ENCODE measurements at regions not wholly inside any gene's neighbourhood (a gene's known extent, or its start where the extent isn't known, plus 50 kb on each side); places are given as distances from the start of the nearest gene placed in this dataset.

- DNase-seq = no peak
- Mint-ChIP-seq H3K27me3 (peaks cover 22% of the 10 kb centered on the region), H3K4me3 (no peak overlapping the region), H3K4me1 (no peaks in the 10 kb centered on the region), H3K27ac (no peak overlapping the region), H3K36me3 (ENCODE audit: low read depth) (no peaks in the 10 kb centered on the region), H3K9me3 (peaks cover 3% of the 10 kb centered on the region)
- CTCF ChIA-PET = no interaction called here
- POLR2A ChIA-PET = no interaction called here
These were observed 201.5 kb upstream of the N4BP1 start for GRCh38 chr16:48811478-48811877.

DNA sequence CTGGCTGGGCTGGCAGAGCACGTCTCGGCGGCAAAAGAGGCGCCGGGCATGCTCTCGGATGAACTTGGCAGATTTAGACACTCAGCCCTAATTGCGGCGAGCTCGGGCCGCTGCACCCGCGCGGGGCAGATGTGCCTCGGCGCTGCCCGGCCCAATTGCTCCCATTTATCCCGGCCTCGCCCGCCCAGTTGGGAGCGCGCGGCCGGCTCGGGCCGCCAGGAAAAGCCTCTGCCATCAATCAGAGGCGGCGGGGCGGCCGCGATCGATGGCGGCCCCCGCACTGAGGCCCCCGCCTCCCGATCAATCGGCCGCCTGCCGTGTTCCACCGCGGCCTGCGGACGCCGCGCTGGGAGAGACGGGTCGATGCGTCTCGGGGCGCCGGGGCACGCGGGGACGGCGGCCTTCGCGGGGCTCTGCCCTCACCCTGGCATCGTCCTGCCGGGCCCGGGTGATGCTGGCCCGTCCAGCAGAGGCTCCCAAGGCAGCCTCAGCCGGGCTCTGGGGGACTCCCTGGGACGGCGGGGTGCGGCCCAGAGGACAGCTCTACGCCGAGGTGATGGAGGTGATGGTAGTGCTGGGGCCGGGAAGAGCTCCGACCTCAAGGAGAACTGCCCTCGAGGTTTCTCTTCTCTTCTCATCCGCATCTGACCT lies 200.9 kb upstream of the N4BP1 start:
- POLR2A ChIA-PET = no interaction called here
- CTCF ChIA-PET = no interaction called here
- H3K4me3 Mint-ChIP-seq = no peak overlapping the region

DNA sequence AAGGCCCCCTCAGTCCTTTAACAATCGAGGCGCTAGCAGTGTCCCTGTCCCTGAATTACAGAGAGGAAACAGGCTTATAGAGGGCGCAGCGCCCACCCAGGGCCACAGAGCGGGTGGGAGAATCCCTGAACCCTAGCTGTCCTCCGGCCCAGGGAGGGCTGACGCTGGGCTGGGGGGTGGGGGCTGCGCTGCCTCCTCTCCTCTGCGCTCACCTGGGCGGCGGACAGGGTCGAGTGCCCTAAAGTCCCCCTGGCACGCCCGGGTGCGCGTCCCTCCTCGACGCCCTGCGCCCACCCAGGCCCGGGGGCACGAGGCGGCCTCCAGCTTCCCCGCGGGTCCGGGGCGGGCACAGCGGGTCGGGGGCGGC lies 200.4 kb upstream of the N4BP1 start:
- peaks cover 22% of the 10 kb centered on the region for H3K27me3 Mint-ChIP-seq
- H3K9me3 Mint-ChIP-seq = peaks cover 3% of the 10 kb centered on the region
- H3K36me3 Mint-ChIP-seq (ENCODE audit: low read depth) = no peaks in the 10 kb centered on the region
- H3K4me1 Mint-ChIP-seq = no peaks in the 10 kb centered on the region
- H3K4me3 Mint-ChIP-seq = no peak overlapping the region
- H3K27ac Mint-ChIP-seq = no peak overlapping the region
- ChIA-PET CTCF (no interaction called here), POLR2A (no interaction called here)
- DNase-seq = no peak

More for the DNA sequence above, 200.9 kb upstream of the N4BP1 start:
- H3K27ac Mint-ChIP-seq = no peak overlapping the region
- H3K4me1 Mint-ChIP-seq = no peaks in the 10 kb centered on the region
- peaks cover 22% of the 10 kb centered on the region for H3K27me3 Mint-ChIP-seq
- H3K36me3 Mint-ChIP-seq (ENCODE audit: low read depth) = no peaks in the 10 kb centered on the region
- no peak for DNase-seq
- H3K9me3 Mint-ChIP-seq = peaks cover 3% of the 10 kb centered on the region

DNA sequence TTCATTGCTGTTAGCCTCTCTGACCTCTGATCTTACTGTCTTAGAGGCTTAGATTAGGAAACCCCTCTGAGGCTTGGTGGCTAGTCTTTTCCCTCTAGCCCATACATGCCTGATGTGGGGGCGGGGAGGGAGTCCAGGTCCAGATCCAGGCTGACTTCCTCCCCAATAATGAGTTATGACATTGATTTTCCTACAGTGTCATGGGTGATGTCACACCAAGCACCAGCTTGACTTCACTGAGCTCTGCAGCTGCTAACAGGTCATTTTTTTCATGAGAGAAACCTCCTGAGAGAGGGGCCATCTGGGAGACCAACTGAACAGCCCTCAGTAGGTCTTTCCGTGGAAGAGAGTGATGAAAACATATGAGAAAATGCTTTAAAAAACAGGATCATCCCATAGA lies 180.2 kb upstream of the N4BP1 start:
- Mint-ChIP-seq H3K36me3 (ENCODE audit: low read depth) (no peaks in the 10 kb centered on the region), H3K27me3 (no peaks in the 10 kb centered on the region), H3K9me3 (peaks cover 3% of the 10 kb centered on the region), H3K4me1 (no peaks in the 10 kb centered on the region), H3K4me3 (no peak overlapping the region), H3K27ac (no peak overlapping the region)
- ChIA-PET CTCF (no interaction called here), POLR2A (no interaction called here)
- DNase-seq = no peak

DNA sequence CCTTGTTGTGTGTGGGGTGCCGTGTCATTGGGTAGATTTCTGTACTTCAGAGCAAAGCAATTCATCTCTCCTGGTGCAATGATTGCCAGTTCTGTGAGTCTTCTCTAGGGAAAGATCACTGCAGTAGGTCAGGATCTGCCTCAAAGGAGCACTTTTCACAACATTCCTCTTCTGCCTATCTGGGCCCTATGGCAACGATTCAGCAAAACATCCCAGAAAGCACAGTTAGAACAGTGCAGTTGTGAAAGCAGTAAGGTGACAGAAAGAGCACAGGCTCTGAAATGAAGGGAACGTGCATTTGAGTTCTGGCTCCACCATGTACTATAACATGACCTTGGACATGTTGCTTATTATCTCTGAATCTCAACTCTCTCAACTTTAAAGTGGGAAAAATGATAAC lies 178.5 kb upstream of the N4BP1 start:
- DNase-seq = no peak
- Mint-ChIP-seq H3K4me3 (no peak overlapping the region), H3K4me1 (no peaks in the 10 kb centered on the region), H3K27ac (no peak overlapping the region), H3K27me3 (no peaks in the 10 kb centered on the region), H3K9me3 (peaks cover 3% of the 10 kb centered on the region), H3K36me3 (ENCODE audit: low read depth) (no peaks in the 10 kb centered on the region)
- POLR2A ChIA-PET = no interaction called here
- CTCF ChIA-PET = no interaction called here

GRCh38 chr16:48745541-48745940 lies 135.6 kb upstream of the N4BP1 start:
- Mint-ChIP-seq H3K4me1 (no peaks in the 10 kb centered on the region), H3K27ac (no peak overlapping the region), H3K36me3 (ENCODE audit: low read depth) (no peaks in the 10 kb centered on the region), H3K27me3 (no peaks in the 10 kb centered on the region), H3K4me3 (no peak overlapping the region), H3K9me3 (peaks cover 4% of the 10 kb centered on the region)
- ChIA-PET POLR2A (no interaction called here), CTCF (no interaction called here)
- no peak for DNase-seq

GRCh38 chr16:48740964-48741363 lies 131.0 kb upstream of the N4BP1 start:
- ChIA-PET CTCF (no interaction called here), POLR2A (no interaction called here)
- no peaks in the 10 kb centered on the region for H3K4me1 Mint-ChIP-seq
- no peak overlapping the region for H3K4me3 Mint-ChIP-seq
- H3K27ac Mint-ChIP-seq = no peak overlapping the region
- no peaks in the 10 kb centered on the region for H3K27me3 Mint-ChIP-seq
- peaks cover 4% of the 10 kb centered on the region for H3K9me3 Mint-ChIP-seq
- DNase-seq = no peak
- H3K36me3 Mint-ChIP-seq (ENCODE audit: low read depth) = no peaks in the 10 kb centered on the region

GRCh38 chr16:48734220-48734619 lies 124.2 kb upstream of the N4BP1 start:
- no peaks in the 10 kb centered on the region for H3K36me3 Mint-ChIP-seq (ENCODE audit: low read depth)
- no peaks in the 10 kb centered on the region for H3K4me1 Mint-ChIP-seq
- no peak overlapping the region for H3K4me3 Mint-ChIP-seq
- no peak overlapping the region for H3K27ac Mint-ChIP-seq
- POLR2A ChIA-PET = no interaction called here
- no peaks in the 10 kb centered on the region for H3K27me3 Mint-ChIP-seq
- CTCF ChIA-PET = no interaction called here
- no peaks in the 10 kb centered on the region for H3K9me3 Mint-ChIP-seq
- no peak for DNase-seq

DNA sequence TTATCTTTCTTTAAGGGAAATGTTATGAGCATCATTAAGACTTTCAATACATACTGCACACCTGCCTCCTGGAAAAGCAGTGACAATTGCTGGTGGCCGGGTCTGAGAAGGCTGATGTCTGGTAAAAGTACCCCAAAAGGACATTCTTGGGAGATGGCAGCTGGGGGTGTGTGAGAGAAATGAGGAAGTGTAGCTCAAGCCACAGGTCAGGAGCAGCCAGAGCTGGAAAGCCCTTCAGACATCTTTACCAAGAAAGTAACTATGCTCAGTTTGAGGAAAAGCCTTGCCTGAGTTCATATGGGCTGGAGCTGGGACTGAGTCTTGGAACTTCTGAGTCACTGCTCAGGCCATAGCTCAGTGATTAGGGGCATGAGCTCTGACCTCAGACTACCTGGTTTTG lies 94.7 kb upstream of the N4BP1 start:
- ChIA-PET CTCF (interaction anchor here (0.9 kb wide), 1 partner anchor 18 kb away, joined by 3 read pairs; no protein-coding TSS in a partner anchor), POLR2A (no interaction called here)
- H3K27ac Mint-ChIP-seq = no peak overlapping the region
- H3K4me3 Mint-ChIP-seq = no peak overlapping the region
- H3K36me3 Mint-ChIP-seq (ENCODE audit: low read depth) = no peaks in the 10 kb centered on the region
- H3K9me3 Mint-ChIP-seq = no peaks in the 10 kb centered on the region
- no peak for DNase-seq
- H3K27me3 Mint-ChIP-seq = peaks cover 2% of the 10 kb centered on the region
- no peaks in the 10 kb centered on the region for H3K4me1 Mint-ChIP-seq

DNA sequence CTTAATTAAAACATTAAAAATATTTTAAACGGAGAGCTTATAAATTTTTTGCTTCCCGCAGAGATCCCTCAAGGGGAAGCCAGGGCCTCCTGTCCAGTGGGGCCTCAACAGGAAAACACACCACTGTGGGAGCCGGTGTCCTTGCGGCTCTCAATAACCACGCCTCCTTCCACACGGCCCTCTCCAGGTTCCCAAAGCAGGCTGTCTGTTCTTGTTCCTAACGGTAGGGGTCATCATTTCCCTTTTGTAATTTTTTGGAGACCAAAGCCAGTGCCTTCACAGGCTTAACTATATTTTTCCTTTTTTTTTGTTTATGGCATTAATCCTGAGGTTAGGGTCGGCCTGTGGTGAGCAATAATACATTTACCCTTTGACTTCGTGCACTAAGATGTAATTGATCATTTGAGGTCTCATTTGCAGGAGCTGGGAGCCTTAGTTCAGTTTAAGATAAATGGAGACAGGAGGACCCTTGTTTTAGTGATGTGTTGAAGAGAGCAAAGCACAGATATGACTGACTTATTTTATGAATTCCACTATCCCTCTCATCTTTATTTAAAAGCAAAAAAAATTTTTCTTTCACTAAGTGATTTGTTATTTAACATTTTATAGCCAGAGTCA lies 77.5 kb upstream of the N4BP1 start:
- peak; percentile 42 for DNase-seq
- POLR2A ChIA-PET = no interaction called here
- Mint-ChIP-seq H3K27ac (no peak overlapping the region), H3K27me3 (peaks cover 18% of the 10 kb centered on the region), H3K4me3 (no peak overlapping the region), H3K9me3 (no peaks in the 10 kb centered on the region), H3K36me3 (ENCODE audit: low read depth) (no peaks in the 10 kb centered on the region), H3K4me1 (peaks cover 18% of the 10 kb centered on the region)
- CTCF ChIA-PET = interaction anchor here (0.8 to 1.3 kb wide), 6 partner anchors 10 to 662 kb away, joined by 3 to 7 read pairs (median 3); no protein-coding TSS in a partner anchor

DNA sequence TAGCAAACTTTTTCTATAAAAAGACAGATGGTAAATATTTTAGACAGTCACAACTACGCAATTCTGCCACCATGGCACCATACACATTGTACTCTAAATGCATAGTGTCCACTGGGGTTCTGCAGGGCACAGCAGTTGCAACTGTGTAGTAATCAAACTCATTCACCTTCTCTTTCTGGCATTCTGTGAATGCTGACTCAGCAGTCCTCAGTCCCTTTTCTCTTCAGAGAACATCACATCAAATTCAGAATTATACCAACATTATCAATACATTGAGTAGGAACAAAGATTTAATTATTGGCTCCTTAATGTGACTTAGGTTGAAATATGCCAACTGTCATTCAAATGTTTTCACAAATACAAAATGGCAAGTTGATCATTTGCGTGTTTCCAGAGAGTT lies 74.2 kb upstream of the N4BP1 start:
- POLR2A ChIA-PET = no interaction called here

DNA sequence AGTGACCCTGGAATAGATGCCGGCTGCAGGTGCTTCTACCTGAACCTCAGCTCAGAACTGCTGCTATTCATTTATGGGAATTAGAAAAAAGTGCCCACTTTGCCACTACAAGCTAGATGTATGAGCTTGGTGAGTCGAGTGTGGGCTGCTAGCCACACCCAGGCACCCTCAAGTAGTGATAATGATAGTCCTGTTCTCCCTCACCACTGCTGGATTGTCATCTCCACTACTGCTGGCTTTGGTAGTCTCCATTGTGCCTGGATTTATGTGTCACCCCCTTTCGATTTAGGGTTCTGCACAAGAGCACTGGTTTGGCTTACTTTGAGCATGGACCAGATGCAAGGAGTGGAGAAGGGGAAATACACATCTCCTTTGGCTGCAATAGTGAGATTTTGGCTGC lies 73.0 kb upstream of the N4BP1 start:
- DNase-seq = no peak
- ChIA-PET CTCF (no interaction called here), POLR2A (no interaction called here)
- peaks cover 18% of the 10 kb centered on the region for H3K4me1 Mint-ChIP-seq
- H3K9me3 Mint-ChIP-seq = no peaks in the 10 kb centered on the region
- no peaks in the 10 kb centered on the region for H3K36me3 Mint-ChIP-seq (ENCODE audit: low read depth)
- no peak overlapping the region for H3K4me3 Mint-ChIP-seq
- peaks cover 20% of the 10 kb centered on the region for H3K27me3 Mint-ChIP-seq
- no peak overlapping the region for H3K27ac Mint-ChIP-seq

More for the DNA sequence above, 74.2 kb upstream of the N4BP1 start:
- CTCF ChIA-PET = no interaction called here
- Mint-ChIP-seq H3K27me3 (peaks cover 24% of the 10 kb centered on the region), H3K27ac (no peak overlapping the region), H3K36me3 (ENCODE audit: low read depth) (no peaks in the 10 kb centered on the region), H3K9me3 (no peaks in the 10 kb centered on the region), H3K4me3 (no peak overlapping the region), H3K4me1 (peaks cover 18% of the 10 kb centered on the region)
- DNase-seq = no peak

DNA sequence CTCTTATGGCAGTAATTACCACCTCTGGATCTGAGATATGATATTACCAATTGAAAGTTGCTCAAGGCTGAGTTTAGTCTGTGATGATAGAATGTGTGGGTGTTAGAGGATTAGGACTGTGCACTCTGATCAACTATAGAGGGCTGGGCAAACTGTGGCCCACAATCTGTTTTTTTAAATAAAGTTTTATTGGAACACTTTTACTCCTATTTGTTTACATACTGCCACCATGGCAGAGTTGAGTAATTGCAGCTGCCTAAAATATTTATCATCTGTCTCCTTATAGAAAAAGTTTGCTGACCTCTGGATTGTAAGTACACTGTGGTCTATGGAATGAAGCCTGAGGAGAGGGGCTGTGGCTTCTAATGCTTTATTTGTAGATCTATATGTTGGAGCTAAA lies 71.5 kb upstream of the N4BP1 start:
- DNase-seq = no peak
- Mint-ChIP-seq H3K27ac (no peak overlapping the region), H3K27me3 (peaks cover 19% of the 10 kb centered on the region), H3K4me3 (no peak overlapping the region), H3K36me3 (ENCODE audit: low read depth) (no peaks in the 10 kb centered on the region), H3K9me3 (no peaks in the 10 kb centered on the region), H3K4me1 (peaks cover 15% of the 10 kb centered on the region)
- ChIA-PET CTCF (no interaction called here), POLR2A (no interaction called here)

- no peaks in the 10 kb centered on the region for H3K9me3 Mint-ChIP-seq
- H3K36me3 Mint-ChIP-seq (ENCODE audit: low read depth) = no peaks in the 10 kb centered on the region
- H3K27ac Mint-ChIP-seq = no peak overlapping the region
- ChIA-PET CTCF (no interaction called here), POLR2A (no interaction called here)
- peaks cover 13% of the 10 kb centered on the region for H3K27me3 Mint-ChIP-seq
- H3K4me1 Mint-ChIP-seq = peaks cover 9% of the 10 kb centered on the region
- H3K4me3 Mint-ChIP-seq = no peak overlapping the region
- DNase-seq = no peak
These were observed 70.9 kb upstream of the N4BP1 start for GRCh38 chr16:48680881-48681280.
